IPS-20b (cell line): ENCODE measurements at regions not wholly inside any gene's neighbourhood (a gene's known extent, or its start where the extent isn't known, plus 50 kb on each side); places are given as distances from the start of the nearest gene placed in this dataset.

ENCODE experiments used
- H3K27ac ChIP-seq: one replicate; pipeline ENCODE4 v1.5.1; 2013; ENCODE audit warnings: low read length
- H3K27me3 ChIP-seq: 2 replicates; pipeline ENCODE4 v1.6.1; 2013; ENCODE audit warnings: mild to moderate bottlenecking, low read length, inconsistent platforms; ENCODE audit not compliant: insufficient read depth
- H3K36me3 ChIP-seq: 2 replicates; pipeline ENCODE4 v1.6.1; 2013; ENCODE audit warnings: low read depth, mild to moderate bottlenecking, inconsistent platforms, low read length, moderate library complexity; ENCODE audit not compliant: insufficient read depth
- H3K4me1 ChIP-seq: 2 replicates; pipeline ENCODE4 v1.6.1; 2013; ENCODE audit warnings: mild to moderate bottlenecking, control low read depth, inconsistent platforms, low read length, moderate library complexity; ENCODE audit not compliant: insufficient read depth
- H3K4me3 ChIP-seq: 2 replicates; pipeline ENCODE4 v1.5.1; 2013; ENCODE audit warnings: mild to moderate bottlenecking, low read length, inconsistent platforms
- H3K9ac ChIP-seq: 2 replicates; pipeline ENCODE4 v1.6.1; 2013; ENCODE audit warnings: low read depth, mild to moderate bottlenecking, inconsistent platforms, low read length, moderate library complexity
- H3K9me3 ChIP-seq: 2 replicates; pipeline ENCODE4 v1.6.1; 2013; ENCODE audit warnings: mild to moderate bottlenecking, low read depth, low read length, inconsistent platforms; ENCODE audit not compliant: insufficient read depth

GRCh38 chr14:28057359-28058296 is 709.0 kb upstream of the FOXG1 start:
- Histone ChIP-seq H3K4me3 (no peak overlapping the region), H3K27me3 (no peaks in the 10 kb centered on the region), H3K36me3 (no peaks in the 10 kb centered on the region), H3K9me3 (no peaks in the 10 kb centered on the region), H3K4me1 (peaks cover 6% of the 10 kb centered on the region; the same call in 1 of the 2 replicates), H3K9ac (no peak overlapping the region), H3K27ac (no peak overlapping the region)

- Histone ChIP-seq H3K4me1 (peaks cover 6% of the 10 kb centered on the region; the same call in 1 of the 2 replicates), H3K4me3 (no peak overlapping the region), H3K9ac (no peak overlapping the region), H3K27me3 (no peaks in the 10 kb centered on the region), H3K9me3 (no peaks in the 10 kb centered on the region), H3K27ac (no peak overlapping the region), H3K36me3 (no peaks in the 10 kb centered on the region)
Measured at GRCh38 chr14:28059254-28059653, 707.3 kb upstream of the FOXG1 start.

GRCh38 chr14:28061006-28061405 is 705.6 kb upstream of the FOXG1 start:
- Histone ChIP-seq H3K9me3 (no peaks in the 10 kb centered on the region), H3K4me3 (no peak overlapping the region), H3K27ac (no peak overlapping the region), H3K9ac (no peak overlapping the region), H3K36me3 (no peaks in the 10 kb centered on the region), H3K27me3 (no peaks in the 10 kb centered on the region), H3K4me1 (peaks cover 6% of the 10 kb centered on the region; the same call in 1 of the 2 replicates)

- H3K9me3 ChIP-seq = no peaks in the 10 kb centered on the region
- no peak overlapping the region for H3K9ac ChIP-seq
- no peak overlapping the region for H3K4me3 ChIP-seq
- H3K27me3 ChIP-seq = no peaks in the 10 kb centered on the region
- no peaks in the 10 kb centered on the region for H3K36me3 ChIP-seq
- H3K27ac ChIP-seq = no peak overlapping the region
- H3K4me1 ChIP-seq = peaks cover 5% of the 10 kb centered on the region; the same call in 1 of the 2 replicates
Measured at GRCh38 chr14:28077021-28077420, 689.6 kb upstream of the FOXG1 start.

GRCh38 chr14:28083389-28083788 is 683.2 kb upstream of the FOXG1 start:
- Histone ChIP-seq H3K9ac (no peak overlapping the region), H3K9me3 (no peaks in the 10 kb centered on the region), H3K4me3 (no peak overlapping the region), H3K36me3 (no peaks in the 10 kb centered on the region), H3K27ac (no peak overlapping the region), H3K27me3 (no peaks in the 10 kb centered on the region), H3K4me1 (peaks cover 18% of the 10 kb centered on the region; the same call in 1 of the 2 replicates)

- H3K36me3 ChIP-seq = no peaks in the 10 kb centered on the region
- peaks cover 12% of the 10 kb centered on the region; the same call in 1 of the 2 replicates for H3K4me1 ChIP-seq
- H3K9me3 ChIP-seq = no peaks in the 10 kb centered on the region
- H3K27ac ChIP-seq = no peak overlapping the region
- H3K9ac ChIP-seq = no peak overlapping the region
- no peaks in the 10 kb centered on the region for H3K27me3 ChIP-seq
- no peak overlapping the region for H3K4me3 ChIP-seq
Measured at GRCh38 chr14:28088125-28088524, 678.5 kb upstream of the FOXG1 start.

GRCh38 chr14:28097585-28097984 is 669.0 kb upstream of the FOXG1 start:
- H3K4me1 ChIP-seq = no peaks in the 10 kb centered on the region
- H3K36me3 ChIP-seq = no peaks in the 10 kb centered on the region
- H3K27me3 ChIP-seq = no peaks in the 10 kb centered on the region
- H3K9me3 ChIP-seq = no peaks in the 10 kb centered on the region
- H3K4me3 ChIP-seq = no peak overlapping the region
- no peak overlapping the region for H3K9ac ChIP-seq
- H3K27ac ChIP-seq = no peak overlapping the region

- H3K4me3 ChIP-seq = no peak overlapping the region
- H3K36me3 ChIP-seq = no peaks in the 10 kb centered on the region
- no peaks in the 10 kb centered on the region for H3K9me3 ChIP-seq
- no peak overlapping the region for H3K27ac ChIP-seq
- no peak overlapping the region for H3K9ac ChIP-seq
- no peaks in the 10 kb centered on the region for H3K4me1 ChIP-seq
- no peaks in the 10 kb centered on the region for H3K27me3 ChIP-seq
Measured at GRCh38 chr14:28098856-28099255, 667.7 kb upstream of the FOXG1 start.

GRCh38 chr14:28102001-28102400 is 664.6 kb upstream of the FOXG1 start:
- H3K36me3 ChIP-seq = no peaks in the 10 kb centered on the region
- no peaks in the 10 kb centered on the region for H3K4me1 ChIP-seq
- no peaks in the 10 kb centered on the region for H3K27me3 ChIP-seq
- H3K9me3 ChIP-seq = no peaks in the 10 kb centered on the region
- no peak overlapping the region for H3K9ac ChIP-seq
- H3K27ac ChIP-seq = no peak overlapping the region
- no peak overlapping the region for H3K4me3 ChIP-seq

GRCh38 chr14:28102814-28103213 is 663.8 kb upstream of the FOXG1 start:
- H3K4me3 ChIP-seq = no peak overlapping the region
- H3K9me3 ChIP-seq = no peaks in the 10 kb centered on the region
- no peaks in the 10 kb centered on the region for H3K36me3 ChIP-seq
- H3K27me3 ChIP-seq = no peaks in the 10 kb centered on the region
- no peaks in the 10 kb centered on the region for H3K4me1 ChIP-seq
- H3K27ac ChIP-seq = no peak overlapping the region
- no peak overlapping the region for H3K9ac ChIP-seq

- Histone ChIP-seq H3K36me3 (no peaks in the 10 kb centered on the region), H3K27me3 (peaks cover 30% of the 10 kb centered on the region), H3K4me1 (no peaks in the 10 kb centered on the region), H3K27ac (no peak overlapping the region), H3K4me3 (no peak overlapping the region), H3K9me3 (no peaks in the 10 kb centered on the region), H3K9ac (no peak overlapping the region)
Measured at GRCh38 chr14:28113311-28113710, 653.3 kb upstream of the FOXG1 start.

GRCh38 chr14:28116716-28117115 is 649.9 kb upstream of the FOXG1 start:
- no peak overlapping the region for H3K4me3 ChIP-seq
- H3K9me3 ChIP-seq = no peaks in the 10 kb centered on the region
- H3K9ac ChIP-seq = no peak overlapping the region
- H3K27me3 ChIP-seq = peaks cover 59% of the 10 kb centered on the region
- H3K27ac ChIP-seq = no peak overlapping the region
- H3K36me3 ChIP-seq = no peaks in the 10 kb centered on the region
- H3K4me1 ChIP-seq = peaks cover 5% of the 10 kb centered on the region; the same call in 1 of the 2 replicates
